OCI-LY3 (cell line): ENCODE measurements at regions not wholly inside any gene's neighbourhood (a gene's known extent, or its start where the extent isn't known, plus 50 kb on each side); places are given as distances from the start of the nearest gene placed in this dataset.

Source experiments
- EZH2phosphoT487 ChIP-seq: fragments of 200-600 bp; shearing (Covaris generic); IDR thresholded peaks from 2 replicates; pipeline ENCODE4 v1.6.1; 2018; ENCODE audit warnings: antibody characterized with exemption, mixed run types, low read depth
- TF ChIP-seq, protein P1 (sequence below): fragments of 200-600, 300-600 bp; sonication (generic); IDR thresholded peaks from 2 replicates; pipeline ENCODE4 v1.5.1; 2014; ENCODE audit warnings: antibody characterized with exemption, low read length, low read depth

DNA sequence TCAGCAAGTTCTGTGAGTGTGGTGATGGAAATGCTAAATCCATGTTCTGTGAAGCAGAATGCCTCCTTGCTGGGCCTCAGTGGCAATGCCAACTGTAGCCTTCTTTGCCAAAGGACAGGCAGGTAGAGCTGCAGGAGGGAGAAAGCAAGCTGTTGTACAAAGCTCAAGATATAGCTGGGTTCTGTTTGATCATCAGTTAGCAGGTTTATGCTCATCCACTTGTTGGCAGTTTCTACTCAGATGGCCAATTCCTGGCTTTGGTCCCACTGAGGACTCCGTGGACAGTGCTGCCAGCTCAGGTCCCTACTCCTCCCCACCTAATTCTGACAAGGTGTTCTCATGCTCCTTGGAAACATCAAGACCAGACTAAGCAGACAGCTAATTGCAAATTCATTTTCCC is 65.1 kb downstream of the PRSS23 start:
- TF ChIP-seq, protein P1, sequence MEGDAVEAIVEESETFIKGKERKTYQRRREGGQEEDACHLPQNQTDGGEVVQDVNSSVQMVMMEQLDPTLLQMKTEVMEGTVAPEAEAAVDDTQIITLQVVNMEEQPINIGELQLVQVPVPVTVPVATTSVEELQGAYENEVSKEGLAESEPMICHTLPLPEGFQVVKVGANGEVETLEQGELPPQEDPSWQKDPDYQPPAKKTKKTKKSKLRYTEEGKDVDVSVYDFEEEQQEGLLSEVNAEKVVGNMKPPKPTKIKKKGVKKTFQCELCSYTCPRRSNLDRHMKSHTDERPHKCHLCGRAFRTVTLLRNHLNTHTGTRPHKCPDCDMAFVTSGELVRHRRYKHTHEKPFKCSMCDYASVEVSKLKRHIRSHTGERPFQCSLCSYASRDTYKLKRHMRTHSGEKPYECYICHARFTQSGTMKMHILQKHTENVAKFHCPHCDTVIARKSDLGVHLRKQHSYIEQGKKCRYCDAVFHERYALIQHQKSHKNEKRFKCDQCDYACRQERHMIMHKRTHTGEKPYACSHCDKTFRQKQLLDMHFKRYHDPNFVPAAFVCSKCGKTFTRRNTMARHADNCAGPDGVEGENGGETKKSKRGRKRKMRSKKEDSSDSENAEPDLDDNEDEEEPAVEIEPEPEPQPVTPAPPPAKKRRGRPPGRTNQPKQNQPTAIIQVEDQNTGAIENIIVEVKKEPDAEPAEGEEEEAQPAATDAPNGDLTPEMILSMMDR, result no peak
- TF ChIP-seq EZH2phosphoT487, result no peak
